ENCODE measurements at regions not wholly inside any gene's neighbourhood (a gene's known extent, or its start where the extent isn't known, plus 50 kb on each side); places are given as distances from the start of the nearest gene placed in this dataset.

- DNase-seq, result no peak
These were observed 502.3 kb upstream of the KLHL29 start for GRCh38 chr2:22882643-22883042.

GRCh38 chr2:22883054-22883453, 501.9 kb upstream of the KLHL29 start:
- no peak for DNase-seq

- no peak for DNase-seq
These were observed 499.7 kb upstream of the KLHL29 start for GRCh38 chr2:22885245-22885644.

GRCh38 chr2:22887426-22887825, 497.6 kb upstream of the KLHL29 start:
- no peak for DNase-seq

- no peak for DNase-seq
These were observed 497.1 kb upstream of the KLHL29 start for GRCh38 chr2:22887845-22888244.

GRCh38 chr2:22890132-22890531, 494.8 kb upstream of the KLHL29 start:
- DNase-seq, result no peak

GRCh38 chr2:22893761-22894517, 491.0 kb upstream of the KLHL29 start:
- no peak for DNase-seq

GRCh38 chr2:22894761-22895160, 490.2 kb upstream of the KLHL29 start:
- no peak for DNase-seq

GRCh38 chr2:22897428-22897827, 487.6 kb upstream of the KLHL29 start:
- DNase-seq, result no peak

- DNase-seq, result no peak
These were observed 484.3 kb upstream of the KLHL29 start for GRCh38 chr2:22900674-22901073.

- DNase-seq, result no peak
These were observed 483.4 kb upstream of the KLHL29 start for GRCh38 chr2:22901471-22902179.

GRCh38 chr2:22902180-22902550, 482.8 kb upstream of the KLHL29 start:
- no peak for DNase-seq

- no peak for DNase-seq
These were observed 482.3 kb upstream of the KLHL29 start for GRCh38 chr2:22902662-22903165.

- no peak for DNase-seq
These were observed 481.4 kb upstream of the KLHL29 start for GRCh38 chr2:22903616-22904015.

- no peak for DNase-seq
These were observed 480.8 kb upstream of the KLHL29 start for GRCh38 chr2:22904126-22904684.

- DNase-seq, result no peak
These were observed 477.6 kb upstream of the KLHL29 start for GRCh38 chr2:22907330-22907729.

GRCh38 chr2:22912398-22912797, 472.6 kb upstream of the KLHL29 start:
- no peak for DNase-seq

GRCh38 chr2:22929998-22930397, 455.0 kb upstream of the KLHL29 start:
- no peak for DNase-seq

- DNase-seq, result no peak
These were observed 454.2 kb upstream of the KLHL29 start for GRCh38 chr2:22930781-22931180.

GRCh38 chr2:22932288-22932687, 452.7 kb upstream of the KLHL29 start:
- no peak for DNase-seq

GRCh38 chr2:22934747-22935146, 450.2 kb upstream of the KLHL29 start:
- no peak for DNase-seq

- no peak for DNase-seq
These were observed 442.5 kb upstream of the KLHL29 start for GRCh38 chr2:22942441-22942840.

- DNase-seq, result no peak
These were observed 440.8 kb upstream of the KLHL29 start for GRCh38 chr2:22944143-22944542.

- DNase-seq, result no peak
These were observed 438.4 kb upstream of the KLHL29 start for GRCh38 chr2:22946553-22946952.

All from stimulated activated naive CD4-positive, alpha-beta T cell (primary cell).